ENCODE measurements at regions not wholly inside any gene's neighbourhood (a gene's known extent, or its start where the extent isn't known, plus 50 kb on each side); places are given as distances from the start of the nearest gene placed in this dataset.

DNA sequence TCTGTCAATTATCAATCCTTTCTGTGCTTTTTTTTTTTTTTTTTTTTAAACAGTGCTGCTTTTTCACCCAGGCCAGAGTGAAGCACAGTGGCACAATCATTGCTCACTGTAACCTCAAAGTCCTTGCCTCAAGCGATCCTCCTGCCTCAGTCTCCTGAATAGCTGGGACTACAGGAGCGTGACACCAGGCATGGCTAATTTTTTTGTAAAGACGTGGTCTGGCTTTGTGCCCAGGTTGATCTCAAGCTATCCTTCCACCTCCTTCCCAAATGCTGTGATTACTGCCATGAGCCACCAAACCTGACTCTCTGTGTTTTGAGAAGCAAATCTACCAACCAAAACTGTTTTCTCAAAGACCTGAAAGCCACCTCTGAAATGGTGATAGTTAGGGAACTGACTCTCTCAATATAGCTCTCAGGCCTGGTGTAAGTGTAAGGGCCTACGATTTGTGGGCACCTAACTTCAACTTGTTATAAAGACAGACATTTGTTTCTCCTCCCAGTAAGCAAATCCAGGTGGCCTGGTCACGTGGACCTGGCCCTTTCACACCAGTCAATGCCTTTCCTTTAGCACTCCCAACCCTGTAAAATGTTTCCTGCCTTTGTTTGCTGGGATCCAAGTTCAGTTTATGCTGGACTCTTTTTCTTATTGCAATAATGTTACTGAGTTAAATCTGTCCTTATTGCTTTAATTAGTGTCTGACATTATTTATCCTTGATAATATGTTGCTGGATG is 2015.9 kb downstream of the PCDH7 start:
- H3K4me1 Mint-ChIP-seq (ENCODE audit: unreplicated experiment): no peaks in the 10 kb centered on the region
- no peaks in the 10 kb centered on the region for H3K9me3 Mint-ChIP-seq
- no peak overlapping the region for H3K27ac Mint-ChIP-seq
- no peaks in the 10 kb centered on the region for H3K27me3 Mint-ChIP-seq
- TF ChIP-seq, protein P1, sequence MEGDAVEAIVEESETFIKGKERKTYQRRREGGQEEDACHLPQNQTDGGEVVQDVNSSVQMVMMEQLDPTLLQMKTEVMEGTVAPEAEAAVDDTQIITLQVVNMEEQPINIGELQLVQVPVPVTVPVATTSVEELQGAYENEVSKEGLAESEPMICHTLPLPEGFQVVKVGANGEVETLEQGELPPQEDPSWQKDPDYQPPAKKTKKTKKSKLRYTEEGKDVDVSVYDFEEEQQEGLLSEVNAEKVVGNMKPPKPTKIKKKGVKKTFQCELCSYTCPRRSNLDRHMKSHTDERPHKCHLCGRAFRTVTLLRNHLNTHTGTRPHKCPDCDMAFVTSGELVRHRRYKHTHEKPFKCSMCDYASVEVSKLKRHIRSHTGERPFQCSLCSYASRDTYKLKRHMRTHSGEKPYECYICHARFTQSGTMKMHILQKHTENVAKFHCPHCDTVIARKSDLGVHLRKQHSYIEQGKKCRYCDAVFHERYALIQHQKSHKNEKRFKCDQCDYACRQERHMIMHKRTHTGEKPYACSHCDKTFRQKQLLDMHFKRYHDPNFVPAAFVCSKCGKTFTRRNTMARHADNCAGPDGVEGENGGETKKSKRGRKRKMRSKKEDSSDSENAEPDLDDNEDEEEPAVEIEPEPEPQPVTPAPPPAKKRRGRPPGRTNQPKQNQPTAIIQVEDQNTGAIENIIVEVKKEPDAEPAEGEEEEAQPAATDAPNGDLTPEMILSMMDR (conservative IDR thresholded peaks at IDR 0.05): no peak
- no peak overlapping the region for H3K4me3 Mint-ChIP-seq
- H3K36me3 Mint-ChIP-seq: no peaks in the 10 kb centered on the region
- no peak for DNase-seq (ENCODE audit: extremely low spot score, unreplicated experiment)

DNA sequence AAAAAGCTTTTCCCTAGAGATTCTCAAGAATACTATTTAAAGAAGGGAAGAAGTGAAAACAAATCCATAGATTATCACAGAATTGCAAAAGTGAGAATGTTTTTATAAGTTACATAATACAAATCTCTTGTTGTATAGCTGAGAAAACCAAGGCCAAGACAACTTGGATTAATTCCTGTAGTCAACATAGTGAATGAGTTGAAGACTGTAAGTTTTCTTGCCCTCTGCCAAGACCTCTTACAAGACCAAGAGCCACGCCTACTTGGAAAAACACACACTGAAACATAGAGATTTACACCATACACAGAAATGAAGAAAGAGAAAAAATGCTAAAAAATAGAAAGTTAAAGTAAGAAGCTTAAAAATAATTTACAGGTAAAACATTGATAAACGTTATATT is 2024.0 kb downstream of the PCDH7 start:
- no peaks in the 10 kb centered on the region for H3K36me3 Mint-ChIP-seq
- H3K4me3 Mint-ChIP-seq: no peak overlapping the region
- DNase-seq (ENCODE audit: extremely low spot score, unreplicated experiment): no peak
- no peaks in the 10 kb centered on the region for H3K27me3 Mint-ChIP-seq
- TF ChIP-seq, protein P1 (conservative IDR thresholded peaks at IDR 0.05): no peak
- no peak overlapping the region for H3K27ac Mint-ChIP-seq
- no peaks in the 10 kb centered on the region for H3K9me3 Mint-ChIP-seq
- H3K4me1 Mint-ChIP-seq (ENCODE audit: unreplicated experiment): no peaks in the 10 kb centered on the region

DNA sequence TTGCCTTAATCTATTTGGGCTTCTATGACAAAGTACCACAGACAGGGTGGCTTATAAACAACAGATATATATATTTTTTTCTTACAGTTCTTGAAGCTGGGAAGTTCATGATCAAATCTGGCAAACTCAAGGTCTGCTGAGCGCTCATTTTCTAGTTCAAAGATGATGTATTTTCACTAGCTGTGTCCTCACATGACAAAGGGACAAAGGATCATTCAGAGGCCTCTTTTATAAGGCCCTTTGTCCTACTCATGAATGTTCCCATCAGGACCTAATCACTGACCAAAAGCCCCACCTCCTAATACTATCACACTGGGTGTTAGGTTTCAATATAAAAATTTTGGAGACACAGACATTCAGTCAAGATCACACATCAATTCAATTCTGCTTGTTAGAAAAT is 2025.2 kb downstream of the PCDH7 start:
- Mint-ChIP-seq H3K36me3 (no peaks in the 10 kb centered on the region), H3K27me3 (no peaks in the 10 kb centered on the region), H3K9me3 (no peaks in the 10 kb centered on the region), H3K4me3 (no peak overlapping the region), H3K27ac (no peak overlapping the region), H3K4me1 (ENCODE audit: unreplicated experiment) (no peaks in the 10 kb centered on the region)
- TF ChIP-seq, protein P1 (conservative IDR thresholded peaks at IDR 0.05): no peak
- no peak for DNase-seq (ENCODE audit: extremely low spot score, unreplicated experiment)

DNA sequence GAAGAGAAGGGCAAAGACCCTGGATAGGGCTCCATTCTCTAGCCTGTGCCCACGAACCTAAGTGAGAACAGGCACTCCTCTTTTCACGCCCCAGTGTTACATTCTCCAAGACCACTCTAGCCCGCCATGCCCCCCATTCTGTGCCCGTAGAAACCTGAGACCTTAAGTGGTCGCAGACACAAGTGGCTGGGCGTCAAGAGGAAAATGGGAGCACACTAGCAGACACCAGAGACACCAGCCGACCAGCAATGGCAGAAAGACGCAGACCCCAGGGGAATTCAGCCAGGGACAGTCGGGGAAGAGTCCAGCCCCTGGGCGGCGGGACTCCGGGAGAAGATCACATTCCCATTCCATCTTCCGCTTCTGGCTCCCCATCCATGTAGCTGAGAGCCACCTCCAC is 2027.9 kb downstream of the PCDH7 start:
- Mint-ChIP-seq H3K9me3 (no peaks in the 10 kb centered on the region), H3K36me3 (no peaks in the 10 kb centered on the region), H3K27me3 (no peaks in the 10 kb centered on the region), H3K4me3 (no peak overlapping the region), H3K4me1 (ENCODE audit: unreplicated experiment) (no peaks in the 10 kb centered on the region), H3K27ac (no peak overlapping the region)
- DNase-seq (ENCODE audit: extremely low spot score, unreplicated experiment): no peak
- TF ChIP-seq, protein P1 (conservative IDR thresholded peaks at IDR 0.05): no peak

DNA sequence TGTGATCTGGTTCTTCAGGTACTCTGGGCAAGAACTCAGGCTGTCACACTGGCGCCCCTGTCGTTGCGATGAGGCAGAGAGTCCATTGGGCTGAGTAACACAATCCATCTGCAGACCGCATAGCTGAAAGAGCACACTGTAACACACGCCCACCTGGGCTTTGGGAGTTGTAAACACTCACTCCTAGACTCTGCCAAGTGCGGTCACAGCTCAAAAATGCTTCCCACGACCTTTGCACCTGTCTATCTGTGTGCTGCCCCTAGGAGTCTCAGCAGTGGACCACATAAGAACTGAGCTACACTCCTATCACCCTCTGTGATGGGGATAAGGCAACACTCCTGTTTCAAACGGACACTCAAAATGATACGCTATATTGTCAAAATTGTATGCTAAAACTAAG is 2028.3 kb downstream of the PCDH7 start:
- DNase-seq (ENCODE audit: extremely low spot score, unreplicated experiment): no peak
- Mint-ChIP-seq H3K36me3 (no peaks in the 10 kb centered on the region), H3K27me3 (no peaks in the 10 kb centered on the region), H3K27ac (no peak overlapping the region), H3K9me3 (no peaks in the 10 kb centered on the region), H3K4me3 (no peak overlapping the region), H3K4me1 (ENCODE audit: unreplicated experiment) (no peaks in the 10 kb centered on the region)
- TF ChIP-seq, protein P1 (conservative IDR thresholded peaks at IDR 0.05): no peak

Measured in type B pancreatic cell (in vitro differentiated cells).